ENCODE measurements at regions not wholly inside any gene's neighbourhood (a gene's known extent, or its start where the extent isn't known, plus 50 kb on each side); places are given as distances from the start of the nearest gene placed in this dataset.

- TF ChIP-seq CTCF (IDR thresholded peaks at IDR 0.05) (no peak), POLR2A (IDR thresholded peaks at IDR 0.05) (no peak), POLR2AphosphoS5 (IDR thresholded peaks at IDR 0.05) (no peak), EP300 (IDR thresholded peaks at IDR 0.05; ENCODE audit: low read depth) (no peak)
These were observed 155.7 kb upstream of the IRF2BP2 start for GRCh38 chr1:234765672-234766071.

Data from transverse colon (tissue), 4 donors.